Liver (tissue), 7 donors: ENCODE measurements at regions not wholly inside any gene's neighbourhood (a gene's known extent, or its start where the extent isn't known, plus 50 kb on each side); places are given as distances from the start of the nearest gene placed in this dataset.

Source experiments
- DNase-seq: peaks from one replicate; pipeline ENCODE4 v3.0.0-alpha.2; 2017; ENCODE audit warnings: low spot score
- H3K27ac ChIP-seq, 2 donors: one replicate each; pipeline ENCODE4 v1.7.0; 2013; ENCODE audit warnings: inconsistent platforms in 2 of 2, low read length in 2 of 2, control low read depth in 1 of 2, low read depth in 1 of 2, mild to moderate bottlenecking in 1 of 2
- H3K27me3 ChIP-seq, 4 donors: one replicate each; pipeline versions ENCODE4 v1.6.1 to v1.7.0; 2013; ENCODE audit warnings: low read length in 3 of 4, inconsistent platforms in 1 of 4, mild to moderate bottlenecking in 1 of 4, moderate library complexity in 1 of 4; ENCODE audit not compliant: control insufficient read depth in 4 of 4, insufficient read depth in 4 of 4
- H3K36me3 ChIP-seq, 4 donors: one replicate each; pipeline versions ENCODE4 v1.6.1 to v1.7.0; 2013; ENCODE audit warnings: low read length in 3 of 4, mild to moderate bottlenecking in 3 of 4, low read depth in 1 of 4, moderate library complexity in 1 of 4; ENCODE audit not compliant: control insufficient read depth in 4 of 4, insufficient read depth in 3 of 4
- H3K4me1 ChIP-seq, 4 donors: one replicate each; pipeline versions ENCODE4 v1.6.1 to v1.7.0; 2013; ENCODE audit warnings: low read length in 3 of 4, mild to moderate bottlenecking in 3 of 4, moderate library complexity in 1 of 4; ENCODE audit not compliant: control insufficient read depth in 4 of 4, insufficient read depth in 4 of 4
- H3K4me3 ChIP-seq, 3 donors: one replicate each; pipeline versions ENCODE4 v1.6.1 to v1.7.0; 2013; ENCODE audit warnings: low read length in 3 of 3, control low read depth in 1 of 3, low read depth in 1 of 3, mild to moderate bottlenecking in 1 of 3
- H3K9ac ChIP-seq, 2 donors: one replicate each; pipeline ENCODE4 v1.7.0; 2013; ENCODE audit warnings: low read length in 2 of 2, mild to moderate bottlenecking in 2 of 2, moderate library complexity in 2 of 2, control low read depth in 1 of 2, low read depth in 1 of 2
- H3K9me3 ChIP-seq, 4 donors: one replicate each; pipeline versions ENCODE4 v1.6.1 to v1.7.0; 2013; ENCODE audit warnings: low read length in 3 of 4; ENCODE audit not compliant: control insufficient read depth in 4 of 4
- ATF3 ChIP-seq: IDR thresholded peaks from 2 replicates; pipeline ENCODE4 v1.6.1; 2016; ENCODE audit warnings: antibody characterized with exemption
- EGR1 ChIP-seq, 2 donors: IDR thresholded peaks; 2 replicates each; pipeline ENCODE4 v1.6.1; 2016 to 2018; ENCODE audit warnings: antibody characterized with exemption in 2 of 2, low read depth in 2 of 2
- FOXA1 ChIP-seq: IDR thresholded peaks from 2 replicates; pipeline ENCODE4 v1.6.1; 2016; ENCODE audit warnings: antibody characterized with exemption
- FOXA2 ChIP-seq: IDR thresholded peaks from 2 replicates; pipeline ENCODE4 v1.6.1; 2016; ENCODE audit warnings: antibody characterized with exemption
- GABPA ChIP-seq, 2 donors: IDR thresholded peaks in 1 of 2; conservative IDR thresholded peaks in 1 of 2; 2 replicates each; pipeline ENCODE4 v1.6.1; 2016; ENCODE audit warnings: antibody characterized with exemption in 2 of 2, mild to moderate bottlenecking in 1 of 2, moderate library complexity in 1 of 2
- HNF4A ChIP-seq, 2 donors: conservative IDR thresholded peaks; 2 replicates each; pipeline ENCODE4 v1.6.1; 2016; ENCODE audit warnings: antibody characterized with exemption in 2 of 2, mild to moderate bottlenecking in 2 of 2
- HNF4G ChIP-seq: IDR thresholded peaks from 2 replicates; pipeline ENCODE4 v1.6.1; 2016; ENCODE audit warnings: antibody characterized with exemption
- JUND ChIP-seq, 2 donors: IDR thresholded peaks; 2 replicates each; pipeline ENCODE4 v1.6.1; 2016; ENCODE audit warnings: antibody characterized with exemption in 2 of 2
- MAX ChIP-seq: IDR thresholded peaks from 2 replicates; pipeline ENCODE4 v1.6.1; 2016; ENCODE audit warnings: antibody characterized with exemption
- NR2F2 ChIP-seq: IDR thresholded peaks from 2 replicates; pipeline ENCODE4 v1.6.1; 2016; ENCODE audit warnings: antibody characterized with exemption
- REST ChIP-seq: IDR thresholded peaks from 2 replicates; pipeline ENCODE4 v1.6.1; 2016; ENCODE audit warnings: antibody characterized with exemption, mild to moderate bottlenecking
- RXRA ChIP-seq, 2 donors: IDR thresholded peaks; 2 replicates each; pipeline ENCODE4 v1.6.1; 2017 to 2018; ENCODE audit warnings: antibody characterized with exemption in 2 of 2, mild to moderate bottlenecking in 1 of 2
- SP1 ChIP-seq: IDR thresholded peaks from 2 replicates; pipeline ENCODE4 v1.6.1; 2018; ENCODE audit warnings: antibody characterized with exemption, mild to moderate bottlenecking
- TAF1 ChIP-seq: conservative IDR thresholded peaks from 2 replicates; pipeline ENCODE4 v1.6.1; 2016; ENCODE audit warnings: antibody characterized with exemption, mild to moderate bottlenecking
- ZBTB33 ChIP-seq: IDR thresholded peaks from 2 replicates; pipeline ENCODE4 v1.6.1; 2016; ENCODE audit warnings: antibody characterized with exemption
- WGBS: extraction: QIAGEN DNeasy Blood & Tissue Kit; methylation state at CpG from one replicate; pipeline ENCODE4 v1.1.7; 2013; 5-methylcytosine and 5-hydroxymethylcytosine counted together
- donor health status: healthy.
- donor health status: healthy.
- donor health status: healthy.
- donor health status: healthy.

GRCh38 chr6:170459451-170459850 lies 93.7 kb downstream of the PSMB1 start:
- Histone ChIP-seq H3K9ac (no peak overlapping the region), H3K9me3 (no peaks in the 10 kb centered on the region), H3K36me3 (no peaks in the 10 kb centered on the region), H3K4me3 (no peak overlapping the region), H3K27ac (no peak overlapping the region), H3K27me3 (no peaks in the 10 kb centered on the region), H3K4me1 (no peaks in the 10 kb centered on the region)
- 23% methylated on average over 4 of the region's 6 CpGs for WGBS
- DNase-seq: no peak
- no peak for TF ChIP-seq HNF4A (conservative IDR thresholded peaks at IDR 0.05)
- TF ChIP-seq FOXA2: no peak
- no peak for TF ChIP-seq TAF1
- TF ChIP-seq GABPA (IDR thresholded peaks at IDR 0.05 in 1 of 2, conservative IDR thresholded peaks at IDR 0.05 in 1 of 2): no peak
- TF ChIP-seq ZBTB33: no peak
- no peak for TF ChIP-seq SP1
- TF ChIP-seq FOXA1: no peak

GRCh38 chr6:170456886-170457698 lies 96.0 kb downstream of the PSMB1 start:
- TF ChIP-seq ZBTB33: no peak
- TF ChIP-seq HNF4G: no peak
- no peak for TF ChIP-seq ATF3
- TF ChIP-seq NR2F2: no peak
- no peak for TF ChIP-seq TAF1
- TF ChIP-seq JUND (IDR thresholded peaks at IDR 0.05): no peak
- TF ChIP-seq FOXA1: no peak
- TF ChIP-seq MAX: no peak
- TF ChIP-seq FOXA2: no peak
- TF ChIP-seq REST: no peak
- no peak for TF ChIP-seq RXRA (IDR thresholded peaks at IDR 0.05)
- TF ChIP-seq EGR1 (IDR thresholded peaks at IDR 0.05; ENCODE audit: low read depth in 2 of 2): no peak
- TF ChIP-seq HNF4A (conservative IDR thresholded peaks at IDR 0.05): no peak
- no peak overlapping the region for H3K4me3 ChIP-seq
- DNase-seq: no peak
- 84% methylated on average over 11 of the region's 11 CpGs for WGBS
- no peaks in the 10 kb centered on the region for H3K4me1 ChIP-seq
- H3K9ac ChIP-seq: no peak overlapping the region
- no peaks in the 10 kb centered on the region for H3K36me3 ChIP-seq
- H3K27ac ChIP-seq: no peak overlapping the region
- no peaks in the 10 kb centered on the region for H3K9me3 ChIP-seq
- H3K27me3 ChIP-seq: no peaks in the 10 kb centered on the region
